HCT116 (cell line): ENCODE measurements at regions not wholly inside any gene's neighbourhood (a gene's known extent, or its start where the extent isn't known, plus 50 kb on each side); places are given as distances from the start of the nearest gene placed in this dataset.

Experiments used
- ATAC-seq: fragments of 200-7000 bp; cut with Tn5 transposase; 2 replicates; pipeline ENCODE4 v1.9.1; 2020; ENCODE audit warnings: mild to moderate bottlenecking, moderate library complexity
- BruUV-seq: library from RNA; stranded (reverse); fragments of 400-500 nt; replicated peaks from 2 replicates; lab custom pipeline; 2021; lab: Mats Ljungman, UMichigan
- CTCF ChIA-PET: fragments of 300-600 bp; sonication (Branson Sonifier 250); formaldehyde crosslinking; loops from one replicate; lab custom pipeline; 2021; ENCODE audit warnings: antibody characterized with exemption; lab: Charles Lee
- POLR2A ChIA-PET: fragments of 300-600, 350-600 bp; sonication (Branson Sonifier 250); formaldehyde crosslinking; loops from one replicate; lab custom pipeline; 2021; ENCODE audit warnings: antibody characterized with exemption; lab: Charles Lee
- RAD21 ChIA-PET, 2 experiments: fragments of 300-600 bp; sonication (Branson Sonifier 250); formaldehyde crosslinking; loops; one replicate each; lab custom pipeline; 2023; ENCODE audit warnings: low total read pairs in 2 of 2; ENCODE audit not compliant: uncharacterized antibody in 2 of 2, unreplicated experiment in 2 of 2, low non-redundant PET in 1 of 2; lab: Charles Lee
- DNase-seq: peaks from one replicate; pipeline ENCODE4 v3.0.0-alpha.2; 2010; ENCODE audit warnings: low read depth, low spot score
- H2AFZ ChIP-seq: fragments of 200-600 bp; shearing (Covaris generic), sonication (generic); 2 replicates; pipeline ENCODE4 v1.6.1; 2017; ENCODE audit warnings: low read depth, mixed run types, mixed read lengths, antibody characterized with exemption, low read length; ENCODE audit not compliant: poor library complexity, severe bottlenecking
- H3K27ac ChIP-seq: 2 replicates; pipeline ENCODE4 v1.5.1; 2012; ENCODE audit warnings: low read depth, low read length
- H3K27me3 ChIP-seq: fragments of 200-600 bp; sonication (generic); 2 replicates; pipeline ENCODE4 v1.6.1; 2016; ENCODE audit warnings: mixed run types, low read length, mixed read lengths; ENCODE audit not compliant: insufficient read depth
- H3K36me3 ChIP-seq, 2 experiments: fragments of 200-500 bp in 1 of 2; fragments of 200-600 bp in 1 of 2; sonication (Bioruptor generic) in 1 of 2; sonication (generic) in 1 of 2; 2 replicates each; pipeline versions ENCODE4 v1.5.1 to v1.6.1; 2014 to 2016; ENCODE audit warnings: low read length in 2 of 2, inconsistent platforms in 1 of 2, mixed read lengths in 1 of 2, mixed run types in 1 of 2; ENCODE audit not compliant: insufficient read depth in 2 of 2, control insufficient read depth in 1 of 2
- H3K4me1 ChIP-seq, 2 experiments: fragments of 200-600 bp in 1 of 2; sonication (generic) in 1 of 2; 2 replicates each; pipeline versions ENCODE4 v1.5.1 to v1.6.1; 2012 to 2017; ENCODE audit warnings: low read length in 2 of 2, inconsistent platforms in 1 of 2, mild to moderate bottlenecking in 1 of 2, mixed read lengths in 1 of 2, mixed run types in 1 of 2, moderate library complexity in 1 of 2; ENCODE audit not compliant: insufficient read depth in 2 of 2, control insufficient read depth in 1 of 2
- H3K4me2 ChIP-seq: fragments of 200-600 bp; sonication (generic); 2 replicates; pipeline ENCODE4 v1.6.1; 2017; ENCODE audit warnings: mixed run types, low read length, mixed read lengths
- H3K4me3 ChIP-seq, 2 experiments: fragments of 200-600 bp in 1 of 2; sonication (generic) in 1 of 2; replicated peaks in 1 of 2; 2 replicates each; pipeline ENCODE4 v1.5.1; 2011 to 2016; ENCODE audit warnings: low read length in 2 of 2, control low read depth in 1 of 2, low read depth in 1 of 2, mild to moderate bottlenecking in 1 of 2, mixed read lengths in 1 of 2, mixed run types in 1 of 2
- H3K79me2 ChIP-seq: fragments of 200-600 bp; sonication (generic); 2 replicates; pipeline ENCODE4 v1.6.1; 2017; ENCODE audit warnings: mild to moderate bottlenecking, mixed run types, low read length, moderate library complexity, mixed read lengths; ENCODE audit not compliant: insufficient read depth
- H3K9ac ChIP-seq: fragments of 200-600 bp; sonication (generic); 2 replicates; pipeline ENCODE4 v1.6.1; 2016; ENCODE audit warnings: low read length, mixed read lengths
- H3K9me2 ChIP-seq: fragments of 200-600 bp; sonication (generic), shearing (Covaris generic); 2 replicates; pipeline ENCODE4 v1.6.1; 2017; ENCODE audit warnings: mixed run types, mild to moderate bottlenecking, moderate library complexity; ENCODE audit not compliant: insufficient read depth
- H3K9me3 ChIP-seq, 2 experiments: fragments of 200-500 bp in 1 of 2; fragments of 200-600 bp in 1 of 2; sonication (Bioruptor generic) in 1 of 2; sonication (generic) in 1 of 2; 2 replicates each; pipeline ENCODE4 v1.6.1; 2014 to 2017; ENCODE audit warnings: low read length in 2 of 2, mixed read lengths in 2 of 2, inconsistent platforms in 1 of 2, low read depth in 1 of 2, mild to moderate bottlenecking in 1 of 2, mixed run types in 1 of 2, moderate library complexity in 1 of 2; ENCODE audit not compliant: control insufficient read depth in 1 of 2, insufficient read depth in 1 of 2
- H4K20me1 ChIP-seq: fragments of 200-600 bp; sonication (generic), shearing (Covaris generic); 2 replicates; pipeline ENCODE4 v1.6.1; 2017; ENCODE audit warnings: mixed run types, mild to moderate bottlenecking, moderate library complexity; ENCODE audit not compliant: insufficient read depth
- CEBPB ChIP-seq: IDR thresholded peaks from 2 replicates; pipeline ENCODE4 v1.6.1; 2012; ENCODE audit warnings: low read depth
- POLR2A ChIP-seq: IDR thresholded peaks from 2 replicates; pipeline ENCODE4 v1.7.0; 2011; ENCODE audit warnings: borderline replicate concordance; ENCODE audit not compliant: insufficient read depth, insufficient read length; ENCODE audit errors: extremely low read depth
- POLR2AphosphoS5 ChIP-seq: IDR thresholded peaks from 2 replicates; pipeline ENCODE4 v1.6.1; 2011; ENCODE audit warnings: mild to moderate bottlenecking, low read depth, low read length, moderate library complexity
- RAD21 ChIP-seq: IDR thresholded peaks from 2 replicates; pipeline ENCODE4 v1.6.1; 2012; ENCODE audit warnings: low read depth, mild to moderate bottlenecking
- SIN3A ChIP-seq: IDR thresholded peaks from 2 replicates; pipeline ENCODE4 v1.6.1; 2012; ENCODE audit warnings: low read depth
- SP1 ChIP-seq: IDR thresholded peaks from 2 replicates; pipeline ENCODE4 v1.6.1; 2012; ENCODE audit warnings: low read depth
- TCF7L2 ChIP-seq: IDR thresholded peaks from 2 replicates; pipeline ENCODE4 v1.7.0; 2011; ENCODE audit warnings: borderline replicate concordance, inconsistent platforms; ENCODE audit not compliant: insufficient read depth, insufficient read length; ENCODE audit errors: extremely low read depth
- ZFX ChIP-seq: fragments of 450-650 bp; IDR thresholded peaks from 2 replicates; pipeline ENCODE4 v1.6.1; 2017
- ZNF274 ChIP-seq: fragments of 200-500 bp; sonication (Bioruptor generic); IDR thresholded peaks from 2 replicates; pipeline ENCODE4 v1.6.1; 2014; ENCODE audit warnings: mild to moderate bottlenecking, low read depth, low read length, inconsistent platforms
- intact Hi-C: fragments of 100-400 bp; cut with micrococcal nuclease; formaldehyde crosslinking; loops from 2 replicates; pipeline ENCODE4 v1.10.0; 2022
- TF ChIP-seq, protein P1 (sequence below), 3 experiments: fragments of 200-600 bp in 1 of 3; sonication (generic) in 1 of 3; IDR thresholded peaks in 2 of 3; conservative IDR thresholded peaks in 1 of 3; 2 replicates each; pipeline ENCODE4 v1.5.1; 2012 to 2017; ENCODE audit warnings: low read depth in 2 of 3, low read length in 2 of 3, antibody characterized with exemption in 1 of 3, borderline replicate concordance in 1 of 3, control low read depth in 1 of 3, mild to moderate bottlenecking in 1 of 3, mixed read lengths in 1 of 3, mixed run types in 1 of 3, moderate library complexity in 1 of 3; ENCODE audit not compliant: insufficient read depth in 1 of 3

DNA sequence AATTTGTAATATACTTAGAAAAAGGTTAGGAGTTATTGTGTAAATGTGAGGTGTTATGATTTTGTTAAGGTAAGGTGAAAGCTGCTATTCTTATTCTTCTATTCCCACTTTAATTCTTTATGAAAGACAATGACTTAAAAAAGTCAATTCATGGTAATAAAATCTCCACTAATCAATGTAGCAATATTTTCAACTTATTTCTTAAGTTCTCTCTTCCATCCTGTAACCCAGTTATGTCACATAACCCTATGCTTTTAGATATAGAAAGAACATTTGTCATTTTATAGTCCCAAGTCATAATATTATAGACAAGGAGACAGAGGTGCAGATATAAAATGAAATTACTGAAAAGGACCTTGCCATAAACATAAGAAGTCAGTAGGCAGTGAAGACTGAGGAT lies 157.9 kb upstream of the SLC7A11 start:
- RAD21 ChIA-PET, result no interaction called here
- H3K27me3 ChIP-seq, result no peaks in the 10 kb centered on the region
- peaks cover 0 to 2% of the 10 kb centered on the region in 2 experiments; a peak in 2 of 4 replicates for H3K4me1 ChIP-seq
- POLR2A ChIA-PET, result no interaction called here
- CTCF ChIA-PET, result no interaction called here
- H3K79me2 ChIP-seq, result no peaks in the 10 kb centered on the region
- no peak overlapping the region for H3K4me3 ChIP-seq
- no peaks in the 10 kb centered on the region for H4K20me1 ChIP-seq
- no peak overlapping the region for H3K4me2 ChIP-seq
- TF ChIP-seq SIN3A (no peak), SP1 (no peak), TCF7L2 (no peak), POLR2A (no peak), ZFX (no peak), CEBPB (no peak), RAD21 (no peak), POLR2AphosphoS5 (no peak)
- TF ChIP-seq, protein P1, sequence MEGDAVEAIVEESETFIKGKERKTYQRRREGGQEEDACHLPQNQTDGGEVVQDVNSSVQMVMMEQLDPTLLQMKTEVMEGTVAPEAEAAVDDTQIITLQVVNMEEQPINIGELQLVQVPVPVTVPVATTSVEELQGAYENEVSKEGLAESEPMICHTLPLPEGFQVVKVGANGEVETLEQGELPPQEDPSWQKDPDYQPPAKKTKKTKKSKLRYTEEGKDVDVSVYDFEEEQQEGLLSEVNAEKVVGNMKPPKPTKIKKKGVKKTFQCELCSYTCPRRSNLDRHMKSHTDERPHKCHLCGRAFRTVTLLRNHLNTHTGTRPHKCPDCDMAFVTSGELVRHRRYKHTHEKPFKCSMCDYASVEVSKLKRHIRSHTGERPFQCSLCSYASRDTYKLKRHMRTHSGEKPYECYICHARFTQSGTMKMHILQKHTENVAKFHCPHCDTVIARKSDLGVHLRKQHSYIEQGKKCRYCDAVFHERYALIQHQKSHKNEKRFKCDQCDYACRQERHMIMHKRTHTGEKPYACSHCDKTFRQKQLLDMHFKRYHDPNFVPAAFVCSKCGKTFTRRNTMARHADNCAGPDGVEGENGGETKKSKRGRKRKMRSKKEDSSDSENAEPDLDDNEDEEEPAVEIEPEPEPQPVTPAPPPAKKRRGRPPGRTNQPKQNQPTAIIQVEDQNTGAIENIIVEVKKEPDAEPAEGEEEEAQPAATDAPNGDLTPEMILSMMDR (IDR thresholded peaks at IDR 0.05 in 2 of 3, conservative IDR thresholded peaks at IDR 0.05 in 1 of 3; ENCODE audit: borderline replicate concordance in 1 of 3, insufficient read depth in 1 of 3, low read depth in 2 of 3, low read length in 2 of 3), result no peak
- TF ChIP-seq, all 23 proteins: peak for 0
- H2AFZ ChIP-seq, result no peak overlapping the region
- ATAC-seq, result no peak
- peaks cover 4% of the 10 kb centered on the region; the same call in 1 of the 2 replicates for H3K9me2 ChIP-seq
- no TSS peak for BruUV-seq
- intact Hi-C loops, result no loop called here
- H3K36me3 ChIP-seq, result no peaks in the 10 kb centered on the region
- no peaks in the 10 kb centered on the region for H3K9me3 ChIP-seq
- no peak overlapping the region for H3K9ac ChIP-seq
- H3K27ac ChIP-seq, result no peak overlapping the region
- no peak for DNase-seq

DNA sequence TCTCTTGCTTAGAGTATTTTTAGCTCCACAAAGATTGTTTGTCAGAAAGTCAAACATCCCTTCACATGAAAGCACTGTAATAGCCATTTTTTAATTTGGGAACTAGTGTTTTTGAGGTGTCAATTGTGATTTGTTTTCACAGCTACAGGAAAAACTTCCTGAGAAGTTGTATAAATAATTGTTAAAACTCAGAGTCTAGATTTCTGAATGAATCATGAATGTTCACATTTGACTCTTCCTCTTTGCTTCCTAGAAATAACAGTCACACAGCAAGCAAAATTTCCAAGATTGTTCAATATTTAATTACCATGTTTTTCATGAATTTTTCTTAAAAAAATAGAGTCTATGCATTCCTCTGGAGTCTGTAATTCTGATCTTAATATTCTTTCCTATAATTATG lies 156.9 kb upstream of the SLC7A11 start:
- DNase-seq (no peak), ATAC-seq (no peak)
- Histone ChIP-seq H3K9me2 (peaks cover 4% of the 10 kb centered on the region; the same call in 1 of the 2 replicates), H3K9me3 (no peaks in the 10 kb centered on the region), H4K20me1 (no peaks in the 10 kb centered on the region), H3K4me2 (no peak overlapping the region), H3K27me3 (no peaks in the 10 kb centered on the region), H3K27ac (no peak overlapping the region), H2AFZ (no peak overlapping the region), H3K4me1 (no peaks in the 10 kb centered on the region), H3K4me3 (no peak overlapping the region), H3K79me2 (no peaks in the 10 kb centered on the region), H3K36me3 (no peaks in the 10 kb centered on the region), H3K9ac (no peak overlapping the region)
- RAD21 ChIA-PET, result no interaction called here
- TF ChIP-seq ZNF274, result no peak
- POLR2A ChIA-PET, result no interaction called here
- CTCF ChIA-PET, result no interaction called here
- BruUV-seq, result no TSS peak
- intact Hi-C loops, result no loop called here
